IPS DF 4.7 (cell line): ENCODE measurements at regions not wholly inside any gene's neighbourhood (a gene's known extent, or its start where the extent isn't known, plus 50 kb on each side); places are given as distances from the start of the nearest gene placed in this dataset.

ENCODE experiments used
- DNase-seq: peaks from one replicate; pipeline ENCODE4 v3.0.0-alpha.2; 2013; ENCODE audit warnings: low spot score; ENCODE audit errors: extremely low read depth

DNA sequence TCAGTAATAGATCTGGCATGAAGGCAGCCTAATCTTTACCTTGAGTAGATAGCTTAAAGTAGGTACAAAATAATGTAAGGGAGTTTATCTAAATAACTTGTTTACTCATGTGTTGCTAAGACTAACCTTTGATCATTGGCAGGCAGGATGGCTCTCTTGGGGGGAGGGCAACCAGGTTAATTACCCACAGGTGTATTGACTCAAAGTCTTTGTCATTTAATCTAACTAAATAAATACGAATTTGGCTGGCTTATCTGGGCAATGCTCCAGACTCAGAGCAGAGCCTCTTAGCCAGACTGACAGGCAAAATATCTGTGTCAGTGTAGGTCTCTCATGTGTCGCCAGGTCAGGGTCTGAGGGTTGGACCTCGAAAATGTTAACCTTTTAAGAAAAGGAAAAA, 283.4 kb upstream of the KLHL1 start:
- no peak for DNase-seq

DNA sequence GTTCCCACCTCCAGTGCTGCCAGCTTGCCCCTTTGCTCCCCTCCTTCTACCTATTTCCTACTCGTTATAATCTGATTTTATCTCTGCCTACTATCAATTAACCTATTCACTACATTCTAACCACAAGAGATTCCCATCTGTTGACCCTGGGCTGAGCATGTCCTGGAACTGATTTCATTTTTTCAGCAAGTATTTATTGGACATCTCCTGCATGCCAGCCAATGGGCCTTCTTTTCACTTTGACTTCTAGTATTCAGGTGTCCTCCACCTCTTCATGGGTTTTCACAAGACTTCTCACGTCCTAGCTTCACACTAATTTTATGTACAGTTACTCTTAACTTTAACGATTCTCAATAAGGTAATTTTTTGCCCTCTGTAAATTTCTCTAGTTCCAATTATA, 282.7 kb upstream of the KLHL1 start:
- no peak for DNase-seq

DNA sequence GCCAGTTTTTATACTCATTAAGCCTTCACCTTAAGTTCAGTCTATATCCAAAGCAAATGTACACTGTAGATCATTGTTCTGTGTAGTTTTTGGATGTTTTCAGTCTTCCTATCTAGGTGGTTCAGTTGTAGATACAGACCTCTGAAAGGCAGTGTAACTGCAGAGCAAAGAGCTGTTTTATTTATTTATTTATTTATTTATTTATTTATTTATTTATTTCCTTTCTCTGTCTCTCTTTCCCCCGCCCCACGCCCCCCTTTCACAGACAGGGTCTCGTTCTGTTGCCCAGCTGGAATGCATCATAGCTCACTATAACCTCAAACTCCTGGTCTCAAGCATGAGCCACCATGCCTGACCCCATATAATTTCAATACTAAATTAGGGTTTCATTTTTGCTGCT, 281.8 kb upstream of the KLHL1 start:
- no peak for DNase-seq

DNA sequence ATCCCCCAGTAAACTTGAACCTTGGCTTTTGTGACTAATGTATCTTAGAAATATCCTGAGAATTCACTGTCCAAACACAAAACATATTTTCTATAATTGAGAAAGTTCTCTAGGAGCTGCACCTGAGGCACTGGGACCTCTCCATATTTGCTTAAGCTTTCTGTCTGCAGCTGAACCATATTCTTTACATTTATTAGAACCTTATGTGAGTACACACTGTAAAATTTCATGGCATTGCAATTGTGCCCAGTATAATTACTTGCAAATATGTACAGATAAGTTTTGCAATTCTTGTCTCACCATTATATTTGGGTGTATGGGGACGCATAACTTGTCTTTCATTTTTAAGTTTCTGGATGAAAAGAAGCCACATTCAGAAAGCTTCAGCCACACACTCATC, 280.7 kb upstream of the KLHL1 start:
- no peak for DNase-seq

DNA sequence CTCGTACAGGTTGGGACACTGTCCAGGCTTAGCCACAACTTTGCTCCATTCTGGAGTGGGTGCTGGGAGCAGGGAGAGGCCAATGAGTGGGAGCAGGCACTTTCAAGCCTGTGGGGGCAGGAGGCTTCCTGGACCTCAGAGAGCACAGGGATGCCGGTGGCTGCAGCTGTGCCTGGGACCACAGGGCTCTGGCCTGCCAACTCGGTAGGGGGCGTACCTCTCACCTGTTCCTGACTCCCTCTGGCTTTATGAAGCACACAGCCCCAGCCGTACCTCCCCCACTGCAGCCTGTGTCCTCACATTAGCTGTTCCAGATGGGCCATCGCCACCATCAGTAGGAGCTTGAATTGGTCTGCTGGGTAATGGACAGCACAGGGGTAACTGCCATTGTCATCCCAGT, 278.7 kb upstream of the KLHL1 start:
- DNase-seq, result no peak

GRCh38 chr13:70385852-70386251, 277.6 kb upstream of the KLHL1 start:
- no peak for DNase-seq

GRCh38 chr13:70384156-70384555, 275.9 kb upstream of the KLHL1 start:
- no peak for DNase-seq

DNA sequence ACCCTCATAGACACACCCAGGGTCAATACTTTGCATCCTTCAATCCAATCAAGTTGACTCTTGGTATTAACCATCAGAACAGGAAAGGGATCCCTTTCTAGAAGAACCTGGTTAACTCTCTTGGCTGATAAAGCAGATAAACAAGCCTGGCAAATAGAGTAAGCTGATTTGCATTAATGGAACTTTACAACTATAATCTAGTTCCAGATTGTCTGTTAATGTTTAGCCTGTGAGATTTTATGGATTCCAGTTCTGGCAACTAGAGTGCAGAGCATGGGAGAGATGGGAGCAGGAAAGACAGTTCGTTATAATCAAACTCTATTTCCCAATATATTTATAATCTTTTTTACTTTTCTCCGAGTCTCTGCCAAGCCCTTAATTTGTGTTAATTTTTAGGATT, 272.6 kb upstream of the KLHL1 start:
- no peak for DNase-seq

DNA sequence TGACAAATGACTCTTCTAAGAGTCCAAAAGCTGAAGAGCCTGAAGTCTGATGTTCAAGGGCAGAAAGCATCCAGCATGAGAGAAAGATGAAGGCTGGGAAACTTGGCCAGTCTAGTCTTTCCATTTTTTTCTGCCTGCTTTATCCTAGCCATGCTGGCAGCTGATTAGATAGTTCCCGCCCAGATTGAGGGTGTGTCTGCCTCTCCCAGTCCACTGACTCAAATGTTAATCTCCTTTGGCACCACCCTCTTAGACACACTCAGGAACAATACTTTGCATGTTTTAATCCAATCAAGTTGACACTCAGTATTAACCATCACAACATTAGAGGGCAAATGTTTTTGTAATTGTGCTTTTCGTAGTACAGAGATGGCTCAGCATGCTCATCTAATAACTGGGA, 267.5 kb upstream of the KLHL1 start:
- no peak for DNase-seq

GRCh38 chr13:70370924-70371323, 262.7 kb upstream of the KLHL1 start:
- DNase-seq, result no peak

GRCh38 chr13:70366720-70367119, 258.5 kb upstream of the KLHL1 start:
- DNase-seq, result no peak

- no peak for DNase-seq
Observed at GRCh38 chr13:70363991-70364390, 255.7 kb upstream of the KLHL1 start.

GRCh38 chr13:70362820-70363570, 254.7 kb upstream of the KLHL1 start:
- DNase-seq, result no peak

GRCh38 chr13:70357031-70357430, 248.8 kb upstream of the KLHL1 start:
- no peak for DNase-seq

GRCh38 chr13:70353096-70353495, 244.8 kb upstream of the KLHL1 start:
- DNase-seq, result no peak

- DNase-seq, result no peak
Observed at GRCh38 chr13:70347947-70348620, 239.8 kb upstream of the KLHL1 start.

- peak; percentile 25 for DNase-seq
Observed at GRCh38 chr13:70339738-70340137, 231.5 kb upstream of the KLHL1 start.

- no peak for DNase-seq
Observed at GRCh38 chr13:70338609-70339008, 230.4 kb upstream of the KLHL1 start.

DNA sequence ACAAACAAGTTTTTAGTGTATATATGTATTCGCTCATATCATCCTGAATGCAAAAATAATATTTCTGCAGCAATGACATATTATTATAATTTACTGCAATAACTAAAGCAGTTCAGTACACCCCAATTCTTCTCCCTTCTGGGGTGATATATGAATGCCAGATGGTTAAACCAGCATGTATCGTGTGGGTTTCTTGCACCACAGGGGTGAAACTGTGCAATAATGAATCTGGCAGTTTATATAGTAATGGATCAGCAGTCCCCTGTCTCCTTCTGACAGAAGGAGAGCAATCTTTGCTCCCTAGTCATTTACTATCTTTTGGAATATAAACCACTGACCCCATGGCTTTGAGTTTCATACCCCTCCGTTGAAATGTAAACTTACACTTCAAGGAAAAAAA, 228.6 kb upstream of the KLHL1 start:
- no peak for DNase-seq

- no peak for DNase-seq
Observed at GRCh38 chr13:70333752-70334151, 225.5 kb upstream of the KLHL1 start.

GRCh38 chr13:70330697-70331361, 222.6 kb upstream of the KLHL1 start:
- no peak for DNase-seq

DNA sequence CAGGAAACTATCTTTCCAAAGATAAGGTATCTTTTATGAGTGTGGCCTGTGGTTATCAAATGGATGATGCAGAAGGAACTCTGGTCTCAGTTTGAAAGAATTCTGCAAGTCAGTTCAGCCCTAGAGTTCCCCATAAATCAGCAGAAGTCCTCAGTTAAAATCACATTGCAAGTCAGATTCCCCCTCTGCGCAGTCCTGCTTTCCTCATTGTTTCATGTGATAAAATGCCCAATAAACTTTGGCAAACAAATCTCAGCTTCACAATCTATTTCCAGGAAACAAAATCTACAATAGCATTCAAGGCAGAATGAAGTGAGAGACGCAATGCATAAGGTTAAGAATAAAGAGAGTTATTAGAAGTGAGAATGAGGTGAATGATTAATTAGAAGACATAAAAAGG, 216.3 kb upstream of the KLHL1 start:
- no peak for DNase-seq

- DNase-seq, result no peak
Observed at GRCh38 chr13:70311191-70311590, 202.9 kb upstream of the KLHL1 start.
